Nephron (organoid): ENCODE measurements at regions not wholly inside any gene's neighbourhood (a gene's known extent, or its start where the extent isn't known, plus 50 kb on each side); places are given as distances from the start of the nearest gene placed in this dataset.

Experiments
- H3K27ac Mint-ChIP-seq, 3 experiments: 2 replicates each; pipeline ENCODE4 v1.8.0; 2020; ENCODE audit warnings: mixed read lengths in 3 of 3, mild to moderate bottlenecking in 2 of 3, moderate library complexity in 1 of 3
- H3K27me3 Mint-ChIP-seq: 2 replicates; pipeline ENCODE4 v1.8.0; 2021; ENCODE audit warnings: low read depth, mild to moderate bottlenecking, moderate library complexity, mixed read lengths
- H3K36me3 Mint-ChIP-seq: 2 replicates; pipeline ENCODE4 v1.8.0; 2020; ENCODE audit warnings: low read depth, mixed read lengths
- H3K4me1 Mint-ChIP-seq: 2 replicates; pipeline ENCODE4 v1.8.0; 2020; ENCODE audit warnings: mixed read lengths
- H3K4me3 Mint-ChIP-seq, 3 experiments: 2 replicates each; pipeline ENCODE4 v1.8.0; 2020; ENCODE audit warnings: mild to moderate bottlenecking in 3 of 3, mixed read lengths in 3 of 3, moderate library complexity in 2 of 3
- H3K9me3 Mint-ChIP-seq: 2 replicates; pipeline ENCODE4 v1.8.0; 2020; ENCODE audit warnings: mixed read lengths
- CTCF ChIP-seq, 3 experiments: fragments of 200-600 bp; sonication (generic); IDR thresholded peaks; one replicate each; pipeline ENCODE4 v1.5.0; 2021; ENCODE audit warnings: antibody characterized with exemption in 3 of 3; ENCODE audit not compliant: unreplicated experiment in 3 of 3

GRCh38 chr12:47415054-47415453 is 290.8 kb downstream of the RPAP3 start:
- Mint-ChIP-seq H3K9me3 (no peaks in the 10 kb centered on the region), H3K27me3 (no peaks in the 10 kb centered on the region), H3K27ac (no peak overlapping the region), H3K4me3 (no peak overlapping the region), H3K4me1 (no peaks in the 10 kb centered on the region), H3K36me3 (no peaks in the 10 kb centered on the region)
- TF ChIP-seq CTCF (IDR thresholded peaks at IDR 0.05; ENCODE audit: unreplicated experiment in 3 of 3): no peak

GRCh38 chr12:47414511-47414910 is 291.3 kb downstream of the RPAP3 start:
- H3K36me3 Mint-ChIP-seq: no peaks in the 10 kb centered on the region
- no peaks in the 10 kb centered on the region for H3K4me1 Mint-ChIP-seq
- no peak for TF ChIP-seq CTCF (IDR thresholded peaks at IDR 0.05; ENCODE audit: unreplicated experiment in 3 of 3)
- H3K27ac Mint-ChIP-seq: no peak overlapping the region
- H3K4me3 Mint-ChIP-seq: no peak overlapping the region
- no peaks in the 10 kb centered on the region for H3K27me3 Mint-ChIP-seq
- H3K9me3 Mint-ChIP-seq: no peaks in the 10 kb centered on the region

GRCh38 chr12:47413806-47414205 is 292.0 kb downstream of the RPAP3 start:
- Mint-ChIP-seq H3K9me3 (no peaks in the 10 kb centered on the region), H3K36me3 (no peaks in the 10 kb centered on the region), H3K27ac (no peak overlapping the region), H3K4me3 (no peak overlapping the region), H3K4me1 (no peaks in the 10 kb centered on the region), H3K27me3 (no peaks in the 10 kb centered on the region)
- no peak for TF ChIP-seq CTCF (IDR thresholded peaks at IDR 0.05; ENCODE audit: unreplicated experiment in 3 of 3)

- Mint-ChIP-seq H3K36me3 (no peaks in the 10 kb centered on the region), H3K27me3 (no peaks in the 10 kb centered on the region), H3K4me1 (peaks cover under 1% of the 10 kb centered on the region), H3K4me3 (no peak overlapping the region), H3K9me3 (no peaks in the 10 kb centered on the region), H3K27ac (no peak overlapping the region)
- no peak for TF ChIP-seq CTCF (IDR thresholded peaks at IDR 0.05; ENCODE audit: unreplicated experiment in 3 of 3)
Observed at GRCh38 chr12:47412601-47413236, 293.1 kb downstream of the RPAP3 start.

GRCh38 chr12:47411966-47412365 is 293.9 kb downstream of the RPAP3 start:
- Mint-ChIP-seq H3K4me3 (no peak overlapping the region), H3K36me3 (no peaks in the 10 kb centered on the region)

More at GRCh38 chr12:47411966-47412365, 293.9 kb downstream of the RPAP3 start:
- TF ChIP-seq CTCF (IDR thresholded peaks at IDR 0.05; ENCODE audit: unreplicated experiment in 3 of 3): no peak
- peaks cover 5% of the 10 kb centered on the region for H3K4me1 Mint-ChIP-seq
- no peaks in the 10 kb centered on the region for H3K27me3 Mint-ChIP-seq
- no peaks in the 10 kb centered on the region for H3K9me3 Mint-ChIP-seq
- H3K27ac Mint-ChIP-seq: no peak overlapping the region
